ENCODE measurements at regions not wholly inside any gene's neighbourhood (a gene's known extent, or its start where the extent isn't known, plus 50 kb on each side); places are given as distances from the start of the nearest gene placed in this dataset.
"Not testable (repeated sequence)": the region's sequence is repeated elsewhere in the genome, so short reads cannot be mapped to it uniquely, and the experiment has no call there.

DNA sequence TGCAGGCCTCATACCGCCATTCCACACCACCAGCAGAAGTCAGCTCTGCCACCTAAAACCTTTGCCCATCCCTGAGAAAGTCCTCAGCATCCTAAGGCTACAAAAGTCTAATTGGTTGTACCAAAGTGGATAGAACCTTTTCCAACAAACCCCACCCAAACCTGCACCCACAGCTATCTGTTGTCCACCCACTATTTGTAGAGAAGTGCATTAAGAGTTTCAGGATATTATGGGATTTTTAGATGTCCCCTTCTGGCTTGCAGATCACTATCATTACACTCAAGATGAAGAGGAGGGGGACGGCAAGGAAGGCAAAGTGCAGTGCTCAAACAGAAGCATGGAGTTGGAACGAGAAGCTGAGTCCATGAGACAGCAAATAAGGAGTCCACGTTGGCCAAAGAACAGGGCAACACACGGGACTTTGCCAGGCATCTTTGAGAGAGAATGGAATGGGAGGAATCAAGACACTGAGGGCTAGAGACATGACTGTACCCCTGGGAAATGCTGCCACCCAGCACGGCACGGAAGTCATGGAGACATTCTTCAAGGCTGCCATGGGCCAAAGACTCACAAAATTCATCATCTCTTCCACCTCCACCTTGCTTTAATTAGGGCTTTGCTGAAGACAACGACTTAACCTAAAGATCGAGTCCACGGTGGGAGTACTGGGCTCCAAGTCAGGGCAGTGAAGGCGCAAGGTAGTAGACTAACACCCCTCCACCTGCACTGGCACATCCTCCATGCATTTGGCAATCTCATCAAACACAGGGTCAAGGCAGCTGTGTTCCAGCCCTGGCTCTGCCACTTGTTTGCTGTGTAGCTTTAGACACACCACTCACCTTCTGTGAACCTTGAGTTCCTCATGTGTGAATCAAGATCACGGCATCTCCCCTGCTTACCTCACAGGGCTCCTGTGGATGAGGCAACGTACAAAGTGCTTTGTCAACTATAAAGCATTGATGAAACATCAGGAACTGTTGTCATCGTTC lies 112.9 kb upstream of the TMEM45B start:
- DNase-seq: no peak

DNA sequence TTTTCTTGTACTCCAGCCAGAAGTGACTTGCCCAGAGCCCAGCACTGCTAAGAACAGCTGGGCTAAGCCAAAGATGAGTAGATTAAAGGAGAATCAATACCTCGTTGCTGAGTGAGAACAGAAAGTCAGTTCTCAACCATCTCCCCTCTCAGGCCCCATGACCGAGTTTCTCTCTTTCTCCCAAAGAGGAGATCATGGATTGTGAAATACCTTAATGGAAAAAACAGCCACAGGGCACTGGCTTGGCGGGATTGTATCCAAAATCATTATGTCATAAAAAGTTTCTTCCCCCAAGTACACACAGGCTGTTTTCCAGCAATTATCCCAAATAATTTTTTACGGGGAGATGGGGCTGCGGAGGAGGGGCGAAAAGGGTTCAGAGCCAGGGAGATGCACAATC lies 111.8 kb upstream of the TMEM45B start:
- DNase-seq: no peak

DNA sequence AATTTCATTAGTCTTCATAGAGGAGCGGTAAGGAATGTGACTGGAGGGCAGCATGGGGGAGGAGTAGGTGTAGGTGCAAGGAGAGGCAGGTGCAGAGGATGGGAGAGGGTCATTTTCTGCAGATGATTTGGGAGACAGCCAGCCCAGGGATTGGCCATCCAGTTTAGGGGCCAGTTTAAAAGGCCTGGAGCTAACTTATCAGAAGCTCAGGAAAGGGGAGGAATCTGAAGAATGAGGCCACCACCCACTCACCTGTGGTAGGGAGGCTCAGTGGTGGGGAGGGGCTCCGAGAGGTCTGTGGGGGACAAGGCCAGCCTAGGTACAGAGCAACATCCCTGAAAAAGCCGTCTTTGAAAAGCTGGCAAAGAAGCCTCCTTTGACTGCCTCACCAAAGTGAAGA lies 110.8 kb upstream of the TMEM45B start:
- DNase-seq: no peak

- DNase-seq: no peak
Measured at GRCh38 chr11:129705341-129705740, 110.3 kb upstream of the TMEM45B start.

DNA sequence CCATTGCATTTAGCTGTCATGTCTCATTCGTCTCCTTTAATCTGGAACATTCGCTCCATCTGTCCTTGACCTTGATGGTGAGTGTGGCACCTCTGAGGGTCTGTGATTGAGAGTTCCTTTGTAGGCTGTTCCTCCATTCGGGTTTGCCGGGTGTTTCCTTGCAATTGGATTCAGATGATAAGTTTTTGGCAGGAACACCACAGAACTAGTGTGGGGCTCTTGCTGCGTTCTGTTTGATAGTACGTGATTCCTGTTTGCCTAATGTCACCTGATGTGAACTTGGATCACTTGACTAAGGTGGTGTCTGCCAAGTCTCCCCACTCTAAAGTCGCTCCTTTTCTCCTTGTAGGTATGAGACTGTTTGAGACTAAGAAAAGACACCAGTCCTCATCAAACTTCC lies 109.7 kb upstream of the TMEM45B start:
- no peak for DNase-seq

GRCh38 chr11:129709801-129710398 lies 105.7 kb upstream of the TMEM45B start:
- no peak for DNase-seq

DNA sequence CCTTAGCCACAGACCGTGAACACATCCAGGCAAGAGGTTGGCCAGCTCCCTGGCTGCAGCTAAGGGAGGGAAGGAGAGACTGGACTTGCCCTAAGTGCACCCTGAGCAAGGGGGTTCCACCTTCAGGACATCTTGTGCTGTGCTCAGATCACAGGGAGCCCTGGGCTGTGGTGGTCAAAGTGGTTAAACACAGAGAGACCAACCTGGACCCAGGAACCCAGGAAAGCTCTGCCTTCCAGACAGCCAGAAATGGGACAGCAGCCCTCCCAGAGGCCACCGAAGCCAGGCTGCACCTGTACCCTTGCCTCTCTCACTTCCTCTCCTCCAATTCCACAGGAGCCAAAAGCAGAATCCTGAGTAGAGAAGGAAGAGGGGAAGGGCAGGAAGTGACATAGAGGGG lies 105.2 kb upstream of the TMEM45B start:
- no peak for DNase-seq

DNA sequence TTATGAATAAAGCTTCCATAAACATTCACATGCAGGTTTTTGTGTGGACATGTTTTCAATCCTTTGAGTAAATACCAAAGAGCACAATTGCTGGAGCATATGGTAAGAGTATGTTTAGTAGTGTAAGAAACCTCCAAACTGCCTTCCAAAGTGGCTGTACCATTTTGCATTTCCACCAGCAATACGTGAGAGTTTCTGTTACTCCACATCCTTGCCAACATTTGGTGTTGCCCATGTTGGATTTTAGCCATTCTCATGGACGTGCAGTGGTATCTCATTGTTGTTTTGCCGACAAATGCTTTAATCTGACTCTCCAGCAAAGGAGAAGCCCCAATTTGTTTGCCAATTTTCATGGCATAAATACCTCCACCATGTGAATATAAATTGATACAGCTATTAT lies 103.9 kb upstream of the TMEM45B start:
- DNase-seq: no peak

GRCh38 chr11:129712486-129713240 lies 103.0 kb upstream of the TMEM45B start:
- DNase-seq: not testable (repeated sequence)

GRCh38 chr11:129719037-129719436 lies 96.6 kb upstream of the TMEM45B start:
- DNase-seq: no peak

DNA sequence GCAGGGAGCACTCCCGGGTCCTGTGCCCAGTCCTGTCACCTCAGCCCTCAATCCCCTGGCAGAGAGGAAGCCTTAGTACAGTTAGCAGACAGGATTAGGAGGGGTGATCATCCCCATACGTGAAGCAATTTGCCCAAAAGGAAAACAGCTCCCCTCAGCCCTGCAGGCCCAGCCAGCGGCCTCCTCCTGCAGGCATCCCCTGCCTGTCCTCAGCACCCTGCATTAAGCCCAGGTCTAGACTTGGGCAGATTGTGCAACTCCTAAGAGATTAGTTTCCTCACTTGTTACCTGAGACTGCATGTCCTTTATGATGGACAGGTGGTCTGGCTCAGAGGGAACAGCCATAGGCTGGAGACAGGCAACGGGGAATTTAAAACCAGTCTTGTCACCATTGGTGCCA lies 95.5 kb upstream of the TMEM45B start:
- no peak for DNase-seq

DNA sequence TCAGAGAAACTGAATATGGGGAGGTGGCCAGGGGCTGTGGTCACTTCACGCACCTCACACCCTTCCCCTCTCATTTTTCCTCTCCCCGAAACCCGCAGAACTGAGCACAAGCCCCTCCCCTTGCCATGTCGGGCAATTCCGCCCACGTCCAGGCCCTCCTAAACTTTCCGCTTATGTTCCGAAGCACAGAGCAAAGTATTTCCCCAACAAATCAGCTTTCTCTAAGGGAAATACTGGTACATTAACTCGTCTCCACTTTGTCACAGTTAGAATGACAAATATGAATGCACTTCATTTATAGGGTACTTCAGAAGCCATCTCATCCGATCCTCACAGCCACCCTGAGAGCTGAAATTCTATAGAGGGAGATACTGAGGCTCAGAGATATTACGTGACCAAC lies 94.7 kb upstream of the TMEM45B start:
- no peak for DNase-seq

DNA sequence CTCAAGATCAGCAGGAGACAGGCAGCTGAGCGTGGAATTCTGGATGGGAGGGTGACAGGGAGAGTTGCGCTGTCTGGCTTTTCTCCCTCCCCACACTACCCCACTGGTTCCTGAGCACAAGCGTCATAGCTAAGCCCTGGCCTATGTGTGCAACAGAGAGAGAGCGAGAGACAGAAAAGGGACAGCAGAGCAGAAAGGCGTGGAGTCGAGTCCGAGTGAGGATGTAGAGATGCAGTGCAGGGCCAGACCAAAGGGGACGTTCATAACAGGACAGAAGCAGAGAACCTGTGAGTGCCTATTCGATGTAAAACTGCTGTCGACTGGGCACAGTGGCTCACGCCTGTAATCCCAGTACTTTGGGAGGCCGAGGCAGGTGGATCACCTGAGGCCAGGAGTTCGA lies 94.0 kb upstream of the TMEM45B start:
- no peak for DNase-seq

GRCh38 chr11:129722529-129722928 lies 93.1 kb upstream of the TMEM45B start:
- no peak for DNase-seq

- no peak for DNase-seq
Measured at GRCh38 chr11:129723146-129723760, 92.4 kb upstream of the TMEM45B start.

DNA sequence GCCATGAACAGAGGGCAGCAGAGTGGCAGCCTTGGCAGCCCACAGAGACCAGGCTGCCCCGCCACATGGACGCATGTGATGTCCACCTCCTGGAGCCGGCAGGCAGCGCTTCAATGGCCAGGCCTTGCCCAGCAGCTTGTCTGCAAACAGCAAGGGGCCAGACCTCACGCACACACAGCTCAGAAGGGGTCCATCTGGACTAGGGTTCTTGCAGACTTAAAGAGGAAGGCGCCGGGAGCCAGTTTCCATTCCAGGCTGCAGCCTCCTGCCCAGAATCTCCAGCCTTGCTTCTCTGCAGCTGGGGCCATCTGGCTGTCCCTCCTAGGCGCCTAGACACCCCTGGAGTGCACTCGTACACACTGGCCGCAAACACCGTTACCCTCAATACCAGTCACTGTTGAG lies 91.9 kb upstream of the TMEM45B start:
- no peak for DNase-seq

DNA sequence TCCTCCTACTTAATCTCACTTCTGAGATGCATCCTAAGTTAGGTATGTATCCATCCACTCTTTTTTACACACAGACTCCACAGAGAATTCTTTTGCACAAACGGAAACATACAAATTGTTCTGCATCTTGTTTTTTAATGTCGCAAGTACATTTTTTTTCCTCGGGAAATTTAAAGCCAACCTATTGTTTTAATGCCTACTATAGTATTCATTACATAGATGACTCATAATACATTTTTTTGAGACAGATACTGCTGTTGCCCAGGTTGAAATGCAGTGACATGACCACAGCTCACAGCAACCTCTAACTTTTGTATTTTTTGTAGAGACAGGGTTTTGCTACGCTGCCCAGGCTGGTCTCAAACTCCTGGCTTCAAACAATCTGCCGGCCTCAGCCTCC lies 90.8 kb upstream of the TMEM45B start:
- no peak for DNase-seq

GRCh38 chr11:129726179-129726578 lies 89.5 kb upstream of the TMEM45B start:
- no peak for DNase-seq

- no peak for DNase-seq
Measured at GRCh38 chr11:129728581-129728980, 87.1 kb upstream of the TMEM45B start.

DNA sequence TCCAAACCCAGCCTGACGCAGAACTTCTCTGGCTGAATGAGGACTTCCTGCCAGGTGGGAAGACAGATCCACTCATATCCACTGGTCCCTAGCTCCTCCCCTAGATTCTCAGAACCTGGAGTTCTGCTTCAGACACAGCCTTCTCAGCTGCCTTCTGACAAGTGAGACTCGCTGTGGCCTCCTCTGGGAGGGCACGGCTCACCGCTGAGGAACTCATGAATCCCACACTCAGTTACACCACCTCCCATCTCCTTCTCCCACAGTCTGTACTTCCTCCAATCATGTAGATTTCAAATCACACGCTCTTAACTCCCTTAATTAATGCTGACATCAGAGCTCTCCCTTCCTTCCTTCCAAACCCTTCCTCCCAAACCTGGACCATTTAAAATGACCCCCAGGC lies 86.4 kb upstream of the TMEM45B start:
- DNase-seq: no peak

DNA sequence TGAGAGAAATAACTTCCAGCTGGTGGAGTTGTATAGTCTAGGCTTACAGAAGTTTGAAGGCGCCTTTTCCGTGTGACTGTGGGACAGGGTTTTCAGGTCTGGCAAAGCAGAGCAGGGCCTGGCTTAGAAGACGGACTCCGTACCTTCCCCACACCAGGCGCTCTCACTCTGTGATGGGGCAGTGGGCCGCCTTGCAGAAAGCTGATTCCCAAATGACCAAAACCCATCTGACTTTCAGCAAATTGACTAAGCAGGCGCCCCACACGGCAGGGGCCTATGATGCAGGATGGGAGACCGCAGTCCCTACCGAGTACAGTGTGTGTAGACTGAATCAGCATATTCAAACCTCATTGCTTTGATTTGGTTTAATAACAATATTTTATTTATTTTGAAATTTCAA lies 85.8 kb upstream of the TMEM45B start:
- no peak for DNase-seq

DNA sequence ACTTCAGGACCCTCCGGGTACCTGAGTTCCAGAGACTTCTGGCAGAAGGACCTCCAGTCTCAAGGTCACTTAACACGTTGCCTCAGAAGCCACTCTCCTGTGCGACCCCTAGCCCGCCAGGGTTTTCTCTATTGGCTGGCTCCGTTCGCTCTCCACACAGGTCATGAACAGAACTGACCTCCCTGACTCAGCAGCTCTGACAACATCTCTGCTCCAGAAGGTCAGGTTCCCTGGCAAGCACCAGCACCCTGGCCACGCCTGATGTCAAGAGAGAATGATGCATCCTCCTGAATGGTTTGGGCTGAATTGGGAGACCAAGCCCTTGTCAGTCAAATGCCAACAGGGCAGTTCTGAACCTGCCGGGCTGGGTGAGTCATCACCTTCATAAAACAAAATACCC lies 84.3 kb upstream of the TMEM45B start:
- DNase-seq: no peak

DNA sequence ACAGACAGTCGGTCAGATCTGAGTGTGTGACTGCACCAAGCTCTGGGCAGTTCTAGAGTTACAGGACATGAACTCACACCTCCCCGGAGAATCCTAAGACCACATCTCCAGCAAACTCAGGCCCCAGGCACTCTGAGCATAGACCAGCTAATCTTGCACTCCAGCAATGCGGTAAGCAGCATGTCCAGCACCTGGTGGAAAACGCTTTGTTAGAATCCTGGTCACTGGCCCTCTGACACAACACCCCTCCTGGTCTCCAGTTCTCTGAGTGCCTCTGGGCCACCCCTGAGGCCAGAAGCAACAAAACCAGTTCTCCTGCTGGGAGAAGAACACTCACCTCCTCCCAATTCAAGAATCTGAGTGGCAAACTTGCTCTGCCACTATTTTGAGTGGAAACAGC lies 82.7 kb upstream of the TMEM45B start:
- no peak for DNase-seq
